HG02943 (cell line): ENCODE measurements at regions not wholly inside any gene's neighbourhood (a gene's known extent, or its start where the extent isn't known, plus 50 kb on each side); places are given as distances from the start of the nearest gene placed in this dataset.
"Not testable (repeated sequence)": the region's sequence is repeated elsewhere in the genome, so short reads cannot be mapped to it uniquely, and the experiment has no call there.

Experiments
- ATAC-seq: cut with Tn5 transposase; IDR thresholded peaks from one replicate; pipeline ENCODE4 v1.9.1; 2021; ENCODE audit warnings: mild to moderate bottlenecking, low read depth, moderate library complexity; ENCODE audit not compliant: unreplicated experiment

GRCh38 chr7:41438705-41439514 is 264.0 kb downstream of the INHBA start:
- ATAC-seq: no peak

GRCh38 chr7:41437257-41438196 is 265.4 kb downstream of the INHBA start:
- no peak for ATAC-seq

- ATAC-seq: no peak
These were observed 266.8 kb downstream of the INHBA start for GRCh38 chr7:41436139-41436538.

GRCh38 chr7:41435020-41435419 is 267.9 kb downstream of the INHBA start:
- not testable (repeated sequence) for ATAC-seq

- no peak for ATAC-seq
These were observed 271.2 kb downstream of the INHBA start for GRCh38 chr7:41431671-41432070.

- ATAC-seq: no peak
These were observed 274.5 kb downstream of the INHBA start for GRCh38 chr7:41428381-41428780.

GRCh38 chr7:41425926-41426325 is 277.0 kb downstream of the INHBA start:
- ATAC-seq: no peak

- no peak for ATAC-seq
These were observed 281.8 kb downstream of the INHBA start for GRCh38 chr7:41421056-41421455.

- no peak for ATAC-seq
These were observed 282.5 kb downstream of the INHBA start for GRCh38 chr7:41420421-41420820.

GRCh38 chr7:41418337-41418736 is 284.6 kb downstream of the INHBA start:
- ATAC-seq: no peak

GRCh38 chr7:41416208-41416595 is 286.7 kb downstream of the INHBA start:
- no peak for ATAC-seq

GRCh38 chr7:41415471-41416207 is 287.3 kb downstream of the INHBA start:
- ATAC-seq: no peak

- ATAC-seq: no peak
These were observed 287.8 kb downstream of the INHBA start for GRCh38 chr7:41415051-41415450.

- no peak for ATAC-seq
These were observed 298.4 kb downstream of the INHBA start for GRCh38 chr7:41404375-41405074.

GRCh38 chr7:41403291-41403690 is 299.6 kb downstream of the INHBA start:
- no peak for ATAC-seq

- no peak for ATAC-seq
These were observed 301.1 kb downstream of the INHBA start for GRCh38 chr7:41401833-41402232.

GRCh38 chr7:41399171-41399570 is 303.7 kb downstream of the INHBA start:
- no peak for ATAC-seq

GRCh38 chr7:41391818-41392217 is 311.1 kb downstream of the INHBA start:
- ATAC-seq: no peak

GRCh38 chr7:41388933-41389332 is 314.0 kb downstream of the INHBA start:
- ATAC-seq: not testable (repeated sequence)

- no peak for ATAC-seq
These were observed 316.9 kb downstream of the INHBA start for GRCh38 chr7:41385996-41386395.
